RWPE1 (cell line): ENCODE measurements at regions not wholly inside any gene's neighbourhood (a gene's known extent, or its start where the extent isn't known, plus 50 kb on each side); places are given as distances from the start of the nearest gene placed in this dataset.

Source experiments
- CTCF ChIA-PET: fragments of 350-600 bp; sonication (Branson Sonifier 250); formaldehyde crosslinking; extraction: SDS; loops from one replicate; lab custom pipeline; 2021; lab: Yijun Ruan, JAX
- POLR2A ChIA-PET: fragments of 400-600 bp; formaldehyde crosslinking; extraction: SDS; loops from one replicate; lab custom pipeline; 2020; ENCODE audit warnings: antibody characterized with exemption; ENCODE audit not compliant: low non-redundant PET; lab: Yijun Ruan, JAX
- DNase-seq: peaks from one replicate; pipeline ENCODE4 v3.0.0; 2012; ENCODE audit warnings: low spot score
- H3K27ac ChIP-seq: fragments of 450-650 bp; 2 replicates; pipeline ENCODE4 v1.5.1; 2017
- CTCF ChIP-seq: fragments of 450-650 bp; conservative IDR thresholded peaks from 2 replicates; pipeline ENCODE4 v1.5.1; 2017; ENCODE audit warnings: low read depth, mild to moderate bottlenecking

- no peak overlapping the region for H3K27ac ChIP-seq
- no peak for TF ChIP-seq CTCF
- CTCF ChIA-PET = no interaction called here
- no peak for DNase-seq
- POLR2A ChIA-PET = no interaction called here
These were observed 551.8 kb upstream of the TYRP1 start for GRCh38 chr9:12141422-12141821.

GRCh38 chr9:12155401-12156134, 537.6 kb upstream of the TYRP1 start:
- no peak for DNase-seq
- ChIA-PET POLR2A (no interaction called here), CTCF (no interaction called here)
- no peak overlapping the region for H3K27ac ChIP-seq
- TF ChIP-seq CTCF = no peak

GRCh38 chr9:12162181-12162815, 530.9 kb upstream of the TYRP1 start:
- TF ChIP-seq CTCF = no peak
- no peak for DNase-seq
- H3K27ac ChIP-seq = no peak overlapping the region
- CTCF ChIA-PET = no interaction called here
- POLR2A ChIA-PET = no interaction called here

- TF ChIP-seq CTCF = no peak
- ChIA-PET CTCF (no interaction called here), POLR2A (no interaction called here)
- H3K27ac ChIP-seq = no peak overlapping the region
- no peak for DNase-seq
These were observed 529.3 kb upstream of the TYRP1 start for GRCh38 chr9:12163723-12164458.

GRCh38 chr9:12166518-12166917, 526.7 kb upstream of the TYRP1 start:
- H3K27ac ChIP-seq = no peak overlapping the region
- DNase-seq = no peak
- no peak for TF ChIP-seq CTCF
- CTCF ChIA-PET = no interaction called here
- POLR2A ChIA-PET = no interaction called here

GRCh38 chr9:12170456-12170855, 522.7 kb upstream of the TYRP1 start:
- ChIA-PET CTCF (no interaction called here), POLR2A (no interaction called here)
- DNase-seq = no peak
- no peak for TF ChIP-seq CTCF
- H3K27ac ChIP-seq = no peak overlapping the region
